HepG2 (cell line): ENCODE measurements at regions not wholly inside any gene's neighbourhood (a gene's known extent, or its start where the extent isn't known, plus 50 kb on each side); places are given as distances from the start of the nearest gene placed in this dataset.

Source experiments
- ATAC-seq: fragments of 200-7000 bp; cut with Tn5 transposase; 3 replicates; pipeline ENCODE4 v1.9.1; 2020; ENCODE audit warnings: mild to moderate bottlenecking, moderate library complexity
- BruUV-seq: library from RNA; stranded (reverse); fragments of 400-500 nt; replicated peaks from 2 replicates; lab custom pipeline; 2021; lab: Mats Ljungman, UMichigan
- CTCF ChIA-PET: fragments of 300-600 bp; formaldehyde crosslinking; extraction: SDS; loops from one replicate; lab custom pipeline; 2021; ENCODE audit warnings: low total read pairs, inconsistent platforms, low intra/inter-chr PET ratio; lab: Yijun Ruan, JAX
- POLR2A ChIA-PET: fragments of 350-600 bp; sonication (Branson Sonifier 250); formaldehyde crosslinking; loops from one replicate; lab custom pipeline; 2020; ENCODE audit warnings: antibody characterized with exemption, inconsistent platforms; lab: Yijun Ruan, JAX
- DNase-seq: peaks from one replicate; pipeline ENCODE4 v3.0.0-alpha.2; 2015; ENCODE audit warnings: low spot score
- FAIRE-seq: peaks from 3 replicates; lab custom pipeline; 2011; peaks lifted over from hg19 to GRCh38; lab: Jason Lieb, UNC
- H2AFZ ChIP-seq: one replicate; pipeline ENCODE4 v1.6.1; 2011; ENCODE audit warnings: low read length, inconsistent platforms
- H3K27ac ChIP-seq: fragments of 300-600 bp; 3 replicates; pipeline ENCODE4 v1.8.0; 2011; ENCODE audit warnings: mixed run types, mild to moderate bottlenecking, mixed read lengths, low read length, inconsistent platforms; ENCODE audit not compliant: insufficient read depth; ENCODE audit errors: extremely low read length
- H3K27me3 ChIP-seq, 2 experiments: fragments of 200-600 bp in 1 of 2; 2 replicates in 1 of 2; 3 replicates in 1 of 2; pipeline versions ENCODE4 v1.6.0 to v1.8.0; 2011; ENCODE audit warnings: low read length in 2 of 2, mild to moderate bottlenecking in 2 of 2, moderate library complexity in 2 of 2, inconsistent platforms in 1 of 2; ENCODE audit not compliant: insufficient read depth in 2 of 2, control insufficient read depth in 1 of 2
- H3K36me3 ChIP-seq, 2 experiments: fragments of 200-600 bp in 1 of 2; replicated peaks in 1 of 2; 2 replicates in 1 of 2; 3 replicates in 1 of 2; pipeline versions ENCODE4 v1.5.1 to v1.8.0; 2011; ENCODE audit warnings: low read length in 2 of 2, inconsistent platforms in 1 of 2; ENCODE audit not compliant: insufficient read depth in 2 of 2, control insufficient read depth in 1 of 2
- H3K4me1 ChIP-seq: 2 replicates; pipeline ENCODE4 v1.5.1; 2012; ENCODE audit warnings: low read length, inconsistent platforms; ENCODE audit not compliant: insufficient read depth
- H3K4me2 ChIP-seq: 2 replicates; pipeline ENCODE4 v1.6.0; 2011; ENCODE audit warnings: low read depth, low read length, inconsistent platforms
- H3K4me3 ChIP-seq, 3 experiments: fragments of 200-600 bp in 1 of 3; sonication (generic), shearing (Covaris generic) in 1 of 3; replicated peaks in 1 of 3; 2 replicates each; pipeline ENCODE4 v1.5.1; 2011 to 2016; ENCODE audit warnings: low read length in 3 of 3, inconsistent platforms in 2 of 3, low read depth in 2 of 3, mild to moderate bottlenecking in 2 of 3, control low read depth in 1 of 3, mixed read lengths in 1 of 3; ENCODE audit not compliant: insufficient read depth in 1 of 3
- H3K79me2 ChIP-seq: one replicate; pipeline ENCODE4 v1.6.1; 2011; ENCODE audit warnings: low read length, inconsistent platforms; ENCODE audit not compliant: insufficient read depth
- H3K9ac ChIP-seq: 2 replicates; pipeline ENCODE4 v1.6.0; 2011; ENCODE audit warnings: mild to moderate bottlenecking, low read depth, low read length, inconsistent platforms; ENCODE audit not compliant: insufficient read depth
- H3K9me3 ChIP-seq: 2 replicates; pipeline ENCODE4 v1.5.1; 2012; ENCODE audit warnings: mild to moderate bottlenecking, low read length
- H4K20me1 ChIP-seq: 2 replicates; pipeline ENCODE4 v1.6.0; 2011; ENCODE audit warnings: inconsistent platforms, mild to moderate bottlenecking, low read length, moderate library complexity; ENCODE audit not compliant: insufficient read depth
- CREB3 ChIP-seq: sonication (generic); formaldehyde crosslinking; IDR thresholded peaks from 2 replicates; pipeline ENCODE4 v1.5.0; 2020; ENCODE audit warnings: missing genetic modification reagents
- GATAD2A ChIP-seq: IDR thresholded peaks from 2 replicates; pipeline ENCODE4 v1.6.1; 2016
- PBX2 ChIP-seq: IDR thresholded peaks from 2 replicates; pipeline ENCODE4 v1.6.1; 2016; ENCODE audit warnings: control low read depth
- SATB2 ChIP-seq: sonication (generic); formaldehyde crosslinking; IDR thresholded peaks from 2 replicates; pipeline ENCODE4 v1.5.0; 2020; ENCODE audit warnings: missing genetic modification reagents
- SOX13 ChIP-seq, 3 experiments: fragments of 450-650 bp in 1 of 3; sonication (generic) in 1 of 3; formaldehyde crosslinking in 1 of 3; IDR thresholded peaks in 2 of 3; conservative IDR thresholded peaks in 1 of 3; 2 replicates each; pipeline versions ENCODE4 v1.5.0 to v1.6.1; 2016 to 2020; ENCODE audit warnings: antibody characterized with exemption in 1 of 3, mild to moderate bottlenecking in 1 of 3, missing compliant biosample characterization in 1 of 3, missing genetic modification reagents in 1 of 3, moderate library complexity in 1 of 3
- TFDP2 ChIP-seq: sonication (generic); formaldehyde crosslinking; IDR thresholded peaks from 2 replicates; pipeline ENCODE4 v1.4.0; 2020; ENCODE audit warnings: missing genetic modification reagents
- ZFP41 ChIP-seq: sonication (generic); formaldehyde crosslinking; IDR thresholded peaks from 2 replicates; pipeline ENCODE4 v1.4.0; 2020; ENCODE audit warnings: mild to moderate bottlenecking, missing genetic modification reagents, borderline replicate concordance
- ZNF549 ChIP-seq: sonication (generic); formaldehyde crosslinking; IDR thresholded peaks from 2 replicates; pipeline ENCODE4 v1.5.0; 2020; ENCODE audit warnings: missing genetic modification reagents
- ZNF558 ChIP-seq: sonication (generic); formaldehyde crosslinking; IDR thresholded peaks from 2 replicates; pipeline ENCODE4 v1.9.0; 2022; ENCODE audit warnings: mild to moderate bottlenecking, missing genetic modification reagents, borderline replicate concordance
- ZNF567 ChIP-seq: sonication (generic); formaldehyde crosslinking; IDR thresholded peaks from 2 replicates; pipeline ENCODE4 v1.8.1; 2023; ENCODE audit warnings: mild to moderate bottlenecking, missing genetic modification reagents, borderline replicate concordance
- ZNF572 ChIP-seq: sonication (generic); formaldehyde crosslinking; IDR thresholded peaks from 2 replicates; pipeline ENCODE4 v1.5.1; 2020; ENCODE audit warnings: mild to moderate bottlenecking, missing genetic modification reagents
- ZNF672 ChIP-seq: sonication (generic); formaldehyde crosslinking; IDR thresholded peaks from 2 replicates; pipeline ENCODE4 v1.8.1; 2022; ENCODE audit warnings: missing genetic modification reagents
- ZNF713 ChIP-seq: sonication (generic); formaldehyde crosslinking; IDR thresholded peaks from 2 replicates; pipeline ENCODE4 v1.4.0; 2020; ENCODE audit warnings: mild to moderate bottlenecking, missing genetic modification reagents
- ZSCAN25 ChIP-seq: sonication (generic); formaldehyde crosslinking; IDR thresholded peaks from 2 replicates; pipeline ENCODE4 v1.8.0; 2022; ENCODE audit warnings: mild to moderate bottlenecking, missing genetic modification reagents
- WGBS: methylation state at CpG from one replicate; pipeline ENCODE4 v1.1.6; 2017; ENCODE audit warnings: low lambda C conversion rate; 5-methylcytosine and 5-hydroxymethylcytosine counted together
- in situ Hi-C: cut with HindIII; loops from 2 replicates; pipeline ENCODE4 v1.10.0; 2017; ENCODE audit warnings: low pct_unique_long_range_greater_than_20kb; ENCODE audit not compliant: extremely low pct_ligation_motif_present
- intact Hi-C: fragments of 100-400 bp; cut with micrococcal nuclease; formaldehyde crosslinking; loops from one replicate; pipeline ENCODE4 v1.10.0; 2022; ENCODE audit not compliant: unreplicated experiment
- TF ChIP-seq, protein P1 (sequence below): IDR thresholded peaks from 2 replicates; pipeline ENCODE4 v1.6.1; 2016; ENCODE audit warnings: mild to moderate bottlenecking, missing biosample characterization, missing genetic modification reagents
- TF ChIP-seq, protein P2 (sequence below): sonication (generic); formaldehyde crosslinking; IDR thresholded peaks from 2 replicates; pipeline ENCODE4 v1.8.0; 2022; ENCODE audit warnings: mild to moderate bottlenecking, missing genetic modification reagents; ENCODE audit not compliant: insufficient replicate concordance

DNA sequence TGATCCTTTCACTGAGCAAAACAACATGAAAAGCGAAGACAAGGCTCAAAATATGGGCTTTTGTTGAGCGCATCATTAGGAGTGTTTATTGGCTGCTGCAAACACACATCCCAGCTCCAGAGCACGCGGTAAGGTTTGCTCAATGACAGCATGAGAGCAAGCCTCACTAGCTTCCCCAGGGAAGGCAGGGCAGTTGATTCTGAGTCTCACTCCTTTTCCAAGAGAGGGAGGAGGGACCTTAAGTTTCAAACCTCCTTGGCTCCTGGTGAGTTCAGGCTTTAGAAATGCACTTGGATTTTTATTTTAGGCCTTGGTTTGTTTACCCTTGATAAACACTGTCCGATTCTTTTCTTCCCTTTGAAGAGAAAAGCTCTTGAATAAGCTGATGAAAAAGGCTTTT lies 69.1 kb upstream of the CACNA2D3 start:
- Histone ChIP-seq H3K9me3 (no peaks in the 10 kb centered on the region), H3K79me2 (no peaks in the 10 kb centered on the region), H3K4me3 (no peak overlapping the region), H3K9ac (no peak overlapping the region), H3K27me3 (peaks cover 0 to 7% of the 10 kb centered on the region in 2 experiments; a peak in 2 of 5 replicates), H2AFZ (no peak overlapping the region), H3K36me3 (no peaks in the 10 kb centered on the region), H3K27ac (no peak overlapping the region), H3K4me1 (no peaks in the 10 kb centered on the region), H3K4me2 (no peak overlapping the region), H4K20me1 (no peaks in the 10 kb centered on the region)
- no TSS peak for BruUV-seq
- no peak for FAIRE-seq
- ChIA-PET POLR2A (no interaction called here), CTCF (no interaction called here)
- DNase-seq: no peak
- intact Hi-C loops (no loop called here), in situ Hi-C loops (no loop called here)
- 6% methylated on average over 3 of the region's 5 CpGs for WGBS
- no peak for ATAC-seq
- no peak for TF ChIP-seq TFDP2 (CRISPR knock-in tag)
- no peak for TF ChIP-seq ZNF572 (CRISPR knock-in tag)
- no peak for TF ChIP-seq ZNF672 (CRISPR knock-in tag)
- TF ChIP-seq PBX2: no peak
- TF ChIP-seq GATAD2A (CRISPR knock-in tag): no peak
- TF ChIP-seq, protein P1, sequence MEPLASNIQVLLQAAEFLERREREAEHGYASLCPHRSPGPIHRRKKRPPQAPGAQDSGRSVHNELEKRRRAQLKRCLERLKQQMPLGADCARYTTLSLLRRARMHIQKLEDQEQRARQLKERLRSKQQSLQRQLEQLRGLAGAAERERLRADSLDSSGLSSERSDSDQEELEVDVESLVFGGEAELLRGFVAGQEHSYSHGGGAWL (CRISPR knock-in tag): no peak
- no peak for TF ChIP-seq SOX13 (IDR thresholded peaks at IDR 0.05)
- no peak for TF ChIP-seq SOX13 (CRISPR knock-in tag; conservative IDR thresholded peaks at IDR 0.05 in 1 of 2, IDR thresholded peaks at IDR 0.05 in 1 of 2)
- TF ChIP-seq CREB3 (CRISPR knock-in tag): no peak
- TF ChIP-seq ZNF558 (CRISPR knock-in tag): no peak
- TF ChIP-seq ZNF549 (CRISPR knock-in tag): no peak
- TF ChIP-seq, protein P2, sequence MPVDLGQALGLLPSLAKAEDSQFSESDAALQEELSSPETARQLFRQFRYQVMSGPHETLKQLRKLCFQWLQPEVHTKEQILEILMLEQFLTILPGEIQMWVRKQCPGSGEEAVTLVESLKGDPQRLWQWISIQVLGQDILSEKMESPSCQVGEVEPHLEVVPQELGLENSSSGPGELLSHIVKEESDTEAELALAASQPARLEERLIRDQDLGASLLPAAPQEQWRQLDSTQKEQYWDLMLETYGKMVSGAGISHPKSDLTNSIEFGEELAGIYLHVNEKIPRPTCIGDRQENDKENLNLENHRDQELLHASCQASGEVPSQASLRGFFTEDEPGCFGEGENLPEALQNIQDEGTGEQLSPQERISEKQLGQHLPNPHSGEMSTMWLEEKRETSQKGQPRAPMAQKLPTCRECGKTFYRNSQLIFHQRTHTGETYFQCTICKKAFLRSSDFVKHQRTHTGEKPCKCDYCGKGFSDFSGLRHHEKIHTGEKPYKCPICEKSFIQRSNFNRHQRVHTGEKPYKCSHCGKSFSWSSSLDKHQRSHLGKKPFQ (CRISPR knock-in tag): no peak
- TF ChIP-seq ZSCAN25 (CRISPR knock-in tag): no peak
- no peak for TF ChIP-seq ZNF713 (CRISPR knock-in tag)
- no peak for TF ChIP-seq ZNF567
- no peak for TF ChIP-seq ZFP41 (CRISPR knock-in tag)
- TF ChIP-seq SATB2 (CRISPR knock-in tag): no peak
